ENCODE measurements at regions not wholly inside any gene's neighbourhood (a gene's known extent, or its start where the extent isn't known, plus 50 kb on each side); places are given as distances from the start of the nearest gene placed in this dataset.
"Not testable (repeated sequence)": the region's sequence is repeated elsewhere in the genome, so short reads cannot be mapped to it uniquely, and the experiment has no call there.

DNA sequence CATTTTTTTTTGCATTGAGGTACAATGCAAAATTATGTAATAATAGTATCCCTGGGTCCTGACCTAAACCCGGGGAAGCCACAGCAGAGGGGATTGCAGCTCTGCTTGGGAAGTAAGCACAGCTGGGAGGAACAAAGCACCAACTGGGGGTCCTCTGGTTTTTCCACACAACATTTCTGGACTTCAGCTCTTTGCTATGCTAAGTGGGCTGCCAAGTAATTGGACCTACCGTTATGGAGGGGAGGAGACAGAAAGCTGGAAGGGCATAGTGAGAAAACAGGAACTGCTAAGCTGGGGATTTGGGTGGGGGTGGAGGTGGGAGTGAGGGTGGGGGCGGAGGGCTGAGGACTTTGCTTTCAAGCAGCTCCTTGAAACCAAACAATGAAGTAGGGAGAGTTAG is 183.3 kb downstream of the ZIC3 start:
- no peak overlapping the region for H3K4me3 ChIP-seq (ENCODE audit: insufficient read depth, low read length, poor library complexity, severe bottlenecking)
- H3K36me3 ChIP-seq (ENCODE audit: low read length) = no peaks in the 10 kb centered on the region
- no peaks in the 10 kb centered on the region for H3K27me3 ChIP-seq (ENCODE audit: low read length)
- no peak for TF ChIP-seq EZH2phosphoT487 (conservative IDR thresholded peaks at IDR 0.05; ENCODE audit: low read length)
- TF ChIP-seq, protein P1, sequence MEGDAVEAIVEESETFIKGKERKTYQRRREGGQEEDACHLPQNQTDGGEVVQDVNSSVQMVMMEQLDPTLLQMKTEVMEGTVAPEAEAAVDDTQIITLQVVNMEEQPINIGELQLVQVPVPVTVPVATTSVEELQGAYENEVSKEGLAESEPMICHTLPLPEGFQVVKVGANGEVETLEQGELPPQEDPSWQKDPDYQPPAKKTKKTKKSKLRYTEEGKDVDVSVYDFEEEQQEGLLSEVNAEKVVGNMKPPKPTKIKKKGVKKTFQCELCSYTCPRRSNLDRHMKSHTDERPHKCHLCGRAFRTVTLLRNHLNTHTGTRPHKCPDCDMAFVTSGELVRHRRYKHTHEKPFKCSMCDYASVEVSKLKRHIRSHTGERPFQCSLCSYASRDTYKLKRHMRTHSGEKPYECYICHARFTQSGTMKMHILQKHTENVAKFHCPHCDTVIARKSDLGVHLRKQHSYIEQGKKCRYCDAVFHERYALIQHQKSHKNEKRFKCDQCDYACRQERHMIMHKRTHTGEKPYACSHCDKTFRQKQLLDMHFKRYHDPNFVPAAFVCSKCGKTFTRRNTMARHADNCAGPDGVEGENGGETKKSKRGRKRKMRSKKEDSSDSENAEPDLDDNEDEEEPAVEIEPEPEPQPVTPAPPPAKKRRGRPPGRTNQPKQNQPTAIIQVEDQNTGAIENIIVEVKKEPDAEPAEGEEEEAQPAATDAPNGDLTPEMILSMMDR (IDR thresholded peaks at IDR 0.05; ENCODE audit: insufficient read depth, low read length, poor library complexity, severe bottlenecking) = no peak
- no peaks in the 10 kb centered on the region for H3F3A ChIP-seq (ENCODE audit: insufficient read depth)
- no peak overlapping the region for H3K27ac ChIP-seq (ENCODE audit: low read depth, low read length)
- H4K20me1 ChIP-seq (ENCODE audit: low read depth, low read length) = no peaks in the 10 kb centered on the region
- H3K9me2 ChIP-seq (replicated peaks; ENCODE audit: insufficient read depth, low read length) = no peaks in the 10 kb centered on the region
- H3K4me2 ChIP-seq (ENCODE audit: low read depth, low read length, poor library complexity, severe bottlenecking) = no peak overlapping the region
- no peak overlapping the region for H3K9ac ChIP-seq (ENCODE audit: low read length)
- H2AFZ ChIP-seq (ENCODE audit: low read depth, low read length, severe bottlenecking) = no peak overlapping the region
- no peaks in the 10 kb centered on the region for H3K79me2 ChIP-seq (ENCODE audit: insufficient read depth, low read length)
- H3K9me3 ChIP-seq (ENCODE audit: insufficient read depth, low read length) = no peaks in the 10 kb centered on the region

DNA sequence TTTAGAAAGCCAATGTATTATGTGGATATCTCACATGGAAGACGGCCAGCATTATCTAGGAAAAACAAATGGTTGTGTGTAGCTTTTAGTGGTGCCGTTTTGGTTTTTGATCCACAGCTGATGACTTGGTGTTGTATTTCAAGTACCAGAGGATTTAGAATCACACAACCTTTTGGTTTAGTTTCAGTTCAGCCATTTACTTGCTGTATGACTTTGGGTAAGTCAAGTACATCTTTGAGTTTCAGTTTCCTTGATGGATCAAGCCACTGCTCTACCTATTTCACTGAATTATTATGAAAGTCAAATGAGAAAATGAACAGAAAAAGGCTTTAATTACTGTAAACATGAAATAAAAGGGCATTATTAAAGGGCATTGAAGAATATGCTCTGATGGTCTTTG is 205.6 kb downstream of the ZIC3 start:
- Histone ChIP-seq H3K27ac (ENCODE audit: low read depth, low read length) (no peak overlapping the region), H3K9me3 (ENCODE audit: insufficient read depth, low read length) (no peaks in the 10 kb centered on the region), H3K9ac (ENCODE audit: low read length) (no peak overlapping the region), H4K20me1 (ENCODE audit: low read depth, low read length) (no peaks in the 10 kb centered on the region), H3K4me2 (ENCODE audit: low read depth, low read length, poor library complexity, severe bottlenecking) (no peak overlapping the region), H2AFZ (ENCODE audit: low read depth, low read length, severe bottlenecking) (no peak overlapping the region), H3F3A (ENCODE audit: insufficient read depth) (no peaks in the 10 kb centered on the region), H3K27me3 (ENCODE audit: low read length) (no peaks in the 10 kb centered on the region), H3K79me2 (ENCODE audit: insufficient read depth, low read length) (no peaks in the 10 kb centered on the region), H3K36me3 (ENCODE audit: low read length) (no peaks in the 10 kb centered on the region), H3K4me3 (ENCODE audit: insufficient read depth, low read length, poor library complexity, severe bottlenecking) (no peak overlapping the region), H3K9me2 (replicated peaks; ENCODE audit: insufficient read depth, low read length) (no peaks in the 10 kb centered on the region)
- TF ChIP-seq, protein P1 (IDR thresholded peaks at IDR 0.05; ENCODE audit: insufficient read depth, low read length, poor library complexity, severe bottlenecking) = no peak
- TF ChIP-seq EZH2phosphoT487 (conservative IDR thresholded peaks at IDR 0.05; ENCODE audit: low read length) = no peak

DNA sequence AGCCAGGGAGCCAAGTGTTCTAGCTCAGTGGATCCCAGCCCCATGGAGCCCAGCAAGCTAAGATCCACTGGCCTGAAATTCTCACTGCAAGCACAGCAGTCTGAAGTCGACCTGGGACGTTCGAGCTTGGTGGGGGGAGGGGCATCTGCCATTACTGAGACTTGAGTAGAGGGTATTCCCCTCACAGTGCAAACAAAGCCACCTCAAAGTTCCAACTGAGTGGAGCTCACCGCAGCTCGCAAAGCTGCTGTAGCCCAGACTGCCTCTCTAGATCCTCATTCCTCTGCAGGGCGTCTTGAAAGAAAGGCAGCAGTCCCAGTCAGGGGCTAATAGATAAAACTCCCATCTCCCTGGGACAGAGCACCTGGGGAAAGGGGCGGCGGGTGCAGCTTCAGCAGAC is 226.3 kb downstream of the ZIC3 start:
- Histone ChIP-seq H3K9me2 (replicated peaks; ENCODE audit: insufficient read depth, low read length) (no peaks in the 10 kb centered on the region), H3K9me3 (ENCODE audit: insufficient read depth, low read length) (no peaks in the 10 kb centered on the region), H3K4me2 (ENCODE audit: low read depth, low read length, poor library complexity, severe bottlenecking) (no peak overlapping the region), H3K36me3 (ENCODE audit: low read length) (no peaks in the 10 kb centered on the region), H3K27me3 (ENCODE audit: low read length) (no peaks in the 10 kb centered on the region), H2AFZ (ENCODE audit: low read depth, low read length, severe bottlenecking) (no peak overlapping the region), H3K4me3 (ENCODE audit: insufficient read depth, low read length, poor library complexity, severe bottlenecking) (no peak overlapping the region), H3K79me2 (ENCODE audit: insufficient read depth, low read length) (no peaks in the 10 kb centered on the region), H3F3A (ENCODE audit: insufficient read depth) (no peaks in the 10 kb centered on the region), H3K27ac (ENCODE audit: low read depth, low read length) (no peak overlapping the region), H4K20me1 (ENCODE audit: low read depth, low read length) (no peaks in the 10 kb centered on the region), H3K9ac (ENCODE audit: low read length) (no peak overlapping the region)
- no peak for TF ChIP-seq EZH2phosphoT487 (conservative IDR thresholded peaks at IDR 0.05; ENCODE audit: low read length)
- TF ChIP-seq, protein P1 (IDR thresholded peaks at IDR 0.05; ENCODE audit: insufficient read depth, low read length, poor library complexity, severe bottlenecking) = no peak

DNA sequence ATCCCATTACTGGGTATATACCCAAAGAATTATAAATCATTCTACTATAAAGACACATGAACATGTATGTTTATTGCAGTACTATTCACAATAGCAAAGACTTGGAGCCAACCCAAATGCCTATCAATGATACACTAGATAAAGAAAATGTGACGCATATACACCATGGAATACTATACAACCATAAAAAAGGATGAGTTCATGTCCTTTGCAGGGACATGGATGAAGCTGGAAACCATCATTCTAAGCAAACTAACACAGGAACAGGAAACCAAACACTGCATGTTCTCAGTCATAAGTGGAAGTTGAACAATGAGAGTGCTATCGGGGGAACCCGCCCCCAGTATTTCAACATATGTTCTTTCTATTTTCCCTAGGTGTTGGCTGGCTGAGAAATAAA is 232.0 kb downstream of the ZIC3 start:
- H3K4me3 ChIP-seq (ENCODE audit: insufficient read depth, low read length, poor library complexity, severe bottlenecking); H3K9me2 ChIP-seq (replicated peaks; ENCODE audit: insufficient read depth, low read length); H4K20me1 ChIP-seq (ENCODE audit: low read depth, low read length); H3K9ac ChIP-seq (ENCODE audit: low read length); H2AFZ ChIP-seq (ENCODE audit: low read depth, low read length, severe bottlenecking); H3K9me3 ChIP-seq (ENCODE audit: insufficient read depth, low read length); H3K4me2 ChIP-seq (ENCODE audit: low read depth, low read length, poor library complexity, severe bottlenecking); H3K79me2 ChIP-seq (ENCODE audit: insufficient read depth, low read length); H3K36me3 ChIP-seq (ENCODE audit: low read length); H3K27ac ChIP-seq (ENCODE audit: low read depth, low read length); H3F3A ChIP-seq (ENCODE audit: insufficient read depth); H3K27me3 ChIP-seq (ENCODE audit: low read length): not testable (repeated sequence)
